ENCODE measurements at regions not wholly inside any gene's neighbourhood (a gene's known extent, or its start where the extent isn't known, plus 50 kb on each side); places are given as distances from the start of the nearest gene placed in this dataset.

- no peak for TF ChIP-seq CTCF (IDR thresholded peaks at IDR 0.05; ENCODE audit: control extremely low read depth in 1 of 3, insufficient read depth in 1 of 3, low read depth in 1 of 3, low read length in 3 of 3)
- no peak for TF ChIP-seq GABPA (IDR thresholded peaks at IDR 0.05; ENCODE audit: borderline replicate concordance, insufficient read depth, low read length)
- no peak for TF ChIP-seq CHD1 (IDR thresholded peaks at IDR 0.05; ENCODE audit: low read depth, low read length)
- no peak for TF ChIP-seq CBX5 (IDR thresholded peaks at IDR 0.05; ENCODE audit: low read depth, low read length)
- no peak for TF ChIP-seq PHF8 (conservative IDR thresholded peaks at IDR 0.05; ENCODE audit: low read depth, low read length)
- TF ChIP-seq NANOG (IDR thresholded peaks at IDR 0.05; ENCODE audit: insufficient read depth, low read depth, low read length, poor library complexity, severe bottlenecking), result no peak
- no peak for TF ChIP-seq CBX8 (IDR thresholded peaks at IDR 0.05; ENCODE audit: borderline replicate concordance, low read depth, low read length)
Measured at GRCh38 chr9:567128-567746, 274.3 kb upstream of the DMRT1 start (continued).

Data from H1 (cell line).